ENCODE measurements at regions not wholly inside any gene's neighbourhood (a gene's known extent, or its start where the extent isn't known, plus 50 kb on each side); places are given as distances from the start of the nearest gene placed in this dataset.

DNA sequence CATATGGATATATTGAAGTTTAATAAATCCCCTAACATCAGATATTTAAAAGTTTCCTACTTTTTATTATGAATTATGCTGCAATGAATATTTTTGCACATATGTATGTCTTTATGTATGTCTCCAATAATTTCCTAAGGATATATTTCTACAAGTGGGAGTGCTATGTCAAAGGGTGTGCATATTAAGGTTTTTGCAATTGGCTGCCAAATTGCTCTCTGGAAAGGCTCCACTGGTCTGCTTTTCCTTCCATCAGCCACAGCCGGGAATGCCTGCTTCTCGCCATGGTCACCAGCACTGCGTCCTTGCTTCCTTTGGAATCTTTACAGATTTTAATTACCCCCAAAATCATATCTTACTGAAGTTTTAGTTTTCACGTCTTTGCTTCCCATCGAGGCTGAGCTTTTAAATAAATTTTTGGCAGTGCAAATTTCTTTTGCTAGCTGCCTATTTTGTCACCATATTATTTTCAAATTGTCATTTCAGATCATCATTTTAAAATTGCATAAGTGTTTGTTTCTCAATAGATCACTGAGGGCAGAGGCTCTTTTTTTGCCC lies 221.7 kb downstream of the SNX19 start:
- Histone ChIP-seq H3K27ac (no peak overlapping the region), H3K27me3 (no peaks in the 10 kb centered on the region), H3K4me1 (peaks cover 0 to 5% (median under 1%) of the 10 kb centered on the region in 4 donors), H3K36me3 (no peaks in the 10 kb centered on the region), H3K9me3 (no peaks in the 10 kb centered on the region), H3K4me3 (no peak overlapping the region)
- intact Hi-C loops (cut with DNase I; ENCODE audit: low total_unique reads): no loop called here
- TF ChIP-seq, protein P1, sequence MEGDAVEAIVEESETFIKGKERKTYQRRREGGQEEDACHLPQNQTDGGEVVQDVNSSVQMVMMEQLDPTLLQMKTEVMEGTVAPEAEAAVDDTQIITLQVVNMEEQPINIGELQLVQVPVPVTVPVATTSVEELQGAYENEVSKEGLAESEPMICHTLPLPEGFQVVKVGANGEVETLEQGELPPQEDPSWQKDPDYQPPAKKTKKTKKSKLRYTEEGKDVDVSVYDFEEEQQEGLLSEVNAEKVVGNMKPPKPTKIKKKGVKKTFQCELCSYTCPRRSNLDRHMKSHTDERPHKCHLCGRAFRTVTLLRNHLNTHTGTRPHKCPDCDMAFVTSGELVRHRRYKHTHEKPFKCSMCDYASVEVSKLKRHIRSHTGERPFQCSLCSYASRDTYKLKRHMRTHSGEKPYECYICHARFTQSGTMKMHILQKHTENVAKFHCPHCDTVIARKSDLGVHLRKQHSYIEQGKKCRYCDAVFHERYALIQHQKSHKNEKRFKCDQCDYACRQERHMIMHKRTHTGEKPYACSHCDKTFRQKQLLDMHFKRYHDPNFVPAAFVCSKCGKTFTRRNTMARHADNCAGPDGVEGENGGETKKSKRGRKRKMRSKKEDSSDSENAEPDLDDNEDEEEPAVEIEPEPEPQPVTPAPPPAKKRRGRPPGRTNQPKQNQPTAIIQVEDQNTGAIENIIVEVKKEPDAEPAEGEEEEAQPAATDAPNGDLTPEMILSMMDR (IDR thresholded peaks at IDR 0.05): no peak
- DNase-seq: no peak

- no peaks in the 10 kb centered on the region for H3K4me1 ChIP-seq
- no peak overlapping the region for H3K4me3 ChIP-seq
- TF ChIP-seq, protein P1 (IDR thresholded peaks at IDR 0.05): no peak
- no peaks in the 10 kb centered on the region for H3K9me3 ChIP-seq
- intact Hi-C loops (cut with DNase I; ENCODE audit: low total_unique reads): no loop called here
- no peaks in the 10 kb centered on the region for H3K27me3 ChIP-seq
- DNase-seq: no peak
- no peak overlapping the region for H3K27ac ChIP-seq
- no peaks in the 10 kb centered on the region for H3K36me3 ChIP-seq
Observed at GRCh38 chr11:130698174-130698573, 218.1 kb downstream of the SNX19 start.

GRCh38 chr11:130699561-130699960 lies 216.7 kb downstream of the SNX19 start:
- no peaks in the 10 kb centered on the region for H3K36me3 ChIP-seq
- H3K4me1 ChIP-seq: no peaks in the 10 kb centered on the region
- DNase-seq: no peak
- intact Hi-C loops (cut with DNase I; ENCODE audit: low total_unique reads): no loop called here
- no peaks in the 10 kb centered on the region for H3K9me3 ChIP-seq
- H3K4me3 ChIP-seq: no peak overlapping the region
- H3K27me3 ChIP-seq: no peaks in the 10 kb centered on the region
- H3K27ac ChIP-seq: no peak overlapping the region
- TF ChIP-seq, protein P1 (IDR thresholded peaks at IDR 0.05): no peak

- TF ChIP-seq, protein P1 (IDR thresholded peaks at IDR 0.05): no peak
- Histone ChIP-seq H3K9me3 (no peaks in the 10 kb centered on the region), H3K4me3 (no peak overlapping the region), H3K36me3 (no peaks in the 10 kb centered on the region), H3K27me3 (no peaks in the 10 kb centered on the region), H3K4me1 (no peaks in the 10 kb centered on the region), H3K27ac (no peak overlapping the region)
- DNase-seq: no peak
- intact Hi-C loops (cut with DNase I; ENCODE audit: low total_unique reads): no loop called here
Observed at GRCh38 chr11:130700092-130700491, 216.2 kb downstream of the SNX19 start.

- DNase-seq: no peak
- Histone ChIP-seq H3K4me1 (no peaks in the 10 kb centered on the region), H3K9me3 (no peaks in the 10 kb centered on the region), H3K36me3 (no peaks in the 10 kb centered on the region), H3K4me3 (no peak overlapping the region), H3K27ac (no peak overlapping the region), H3K27me3 (no peaks in the 10 kb centered on the region)
- TF ChIP-seq, protein P1 (IDR thresholded peaks at IDR 0.05): no peak
- intact Hi-C loops (cut with DNase I; ENCODE audit: low total_unique reads): no loop called here
Observed at GRCh38 chr11:130703489-130704190, 212.6 kb downstream of the SNX19 start.
